ENCODE measurements at regions not wholly inside any gene's neighbourhood (a gene's known extent, or its start where the extent isn't known, plus 50 kb on each side); places are given as distances from the start of the nearest gene placed in this dataset.
A peak's percentile ranks its signal among the peaks of the same experiment; 100 is the strongest.
"Not testable (repeated sequence)": the region's sequence is repeated elsewhere in the genome, so short reads cannot be mapped to it uniquely, and the experiment has no call there.

GRCh38 chr2:242069018-242069417 is 199.5 kb downstream of the RTP5 start:
- no peak for DNase-seq
- Histone ChIP-seq H3K27me3 (ENCODE audit: insufficient read depth, low read length) (no peaks in the 10 kb centered on the region), H3K36me3 (ENCODE audit: insufficient read depth, low read length) (no peaks in the 10 kb centered on the region), H3K27ac (ENCODE audit: low read depth, low read length) (no peak overlapping the region), H3K4me1 (ENCODE audit: insufficient read depth, low read length) (no peaks in the 10 kb centered on the region), H3K4me3 (ENCODE audit: low read length in 2 of 2) (no peak overlapping the region), H3K9me3 (ENCODE audit: control insufficient read depth in 1 of 2, low read length in 2 of 2) (no peaks in the 10 kb centered on the region)
- no peak overlapping the region for H3K27ac Mint-ChIP-seq
- H3K9me3 Mint-ChIP-seq = no peaks in the 10 kb centered on the region
- H3K27me3 Mint-ChIP-seq = peaks cover 6 to 10% of the 10 kb centered on the region in 2 donors
- no peak overlapping the region for H3K4me3 Mint-ChIP-seq
- POLR2A ChIA-PET (ENCODE audit: partially characterized antibody) = no interaction called here
- no peaks in the 10 kb centered on the region for H3K36me3 Mint-ChIP-seq
- intact Hi-C loops (cut with micrococcal nuclease) = no loop called here
- CTCF ChIA-PET (ENCODE audit: partially characterized antibody) = no interaction called here
- no peaks in the 10 kb centered on the region for H3K4me1 Mint-ChIP-seq

- H3K27ac Mint-ChIP-seq; H3K27me3 ChIP-seq (ENCODE audit: insufficient read depth, low read length); H3K4me1 Mint-ChIP-seq; H3K4me1 ChIP-seq (ENCODE audit: insufficient read depth, low read length); DNase-seq; intact Hi-C loops (cut with micrococcal nuclease); H3K36me3 Mint-ChIP-seq; H3K4me3 ChIP-seq (ENCODE audit: low read length in 2 of 2); H3K4me3 Mint-ChIP-seq; H3K9me3 ChIP-seq (ENCODE audit: control insufficient read depth in 1 of 2, low read length in 2 of 2); H3K27ac ChIP-seq (ENCODE audit: low read depth, low read length); H3K36me3 ChIP-seq (ENCODE audit: insufficient read depth, low read length); POLR2A ChIA-PET (ENCODE audit: partially characterized antibody); CTCF ChIA-PET (ENCODE audit: partially characterized antibody); H3K9me3 Mint-ChIP-seq: not testable (repeated sequence)
- peaks cover 5 to 11% of the 10 kb centered on the region in 2 donors for H3K27me3 Mint-ChIP-seq
Observed at GRCh38 chr2:242069938-242070395, 200.4 kb downstream of the RTP5 start.

GRCh38 chr2:242070726-242071125 is 201.2 kb downstream of the RTP5 start:
- peaks cover 5 to 16% of the 10 kb centered on the region in 2 donors for H3K27me3 Mint-ChIP-seq
- H3K9me3 Mint-ChIP-seq; H3K36me3 Mint-ChIP-seq; POLR2A ChIA-PET (ENCODE audit: partially characterized antibody); DNase-seq; intact Hi-C loops (cut with micrococcal nuclease); H3K27me3 ChIP-seq (ENCODE audit: insufficient read depth, low read length); H3K4me3 ChIP-seq (ENCODE audit: low read length in 2 of 2); H3K27ac ChIP-seq (ENCODE audit: low read depth, low read length); H3K9me3 ChIP-seq (ENCODE audit: control insufficient read depth in 1 of 2, low read length in 2 of 2); H3K4me1 ChIP-seq (ENCODE audit: insufficient read depth, low read length); H3K36me3 ChIP-seq (ENCODE audit: insufficient read depth, low read length); CTCF ChIA-PET (ENCODE audit: partially characterized antibody); H3K4me1 Mint-ChIP-seq; H3K4me3 Mint-ChIP-seq: not testable (repeated sequence)
- H3K27ac Mint-ChIP-seq = peak overlapping the region in 1 of 7 donors; percentile 7

- POLR2A ChIA-PET (ENCODE audit: partially characterized antibody); H3K9me3 Mint-ChIP-seq; H3K4me1 Mint-ChIP-seq: not testable (repeated sequence)
Observed at GRCh38 chr2:242071377-242071776, 201.8 kb downstream of the RTP5 start.

GRCh38 chr2:242071936-242072335 is 202.4 kb downstream of the RTP5 start:
- peaks cover 3 to 16% of the 10 kb centered on the region in 2 donors for H3K27me3 Mint-ChIP-seq
- H3K36me3 Mint-ChIP-seq; DNase-seq; H3K27ac ChIP-seq (ENCODE audit: low read depth, low read length); POLR2A ChIA-PET (ENCODE audit: partially characterized antibody); H3K9me3 Mint-ChIP-seq; H3K4me1 ChIP-seq (ENCODE audit: insufficient read depth, low read length); CTCF ChIA-PET (ENCODE audit: partially characterized antibody); H3K27ac Mint-ChIP-seq; H3K4me1 Mint-ChIP-seq; H3K4me3 Mint-ChIP-seq; H3K36me3 ChIP-seq (ENCODE audit: insufficient read depth, low read length); H3K27me3 ChIP-seq (ENCODE audit: insufficient read depth, low read length); intact Hi-C loops (cut with micrococcal nuclease); H3K9me3 ChIP-seq (ENCODE audit: control insufficient read depth in 1 of 2, low read length in 2 of 2); H3K4me3 ChIP-seq (ENCODE audit: low read length in 2 of 2): not testable (repeated sequence)

More at GRCh38 chr2:242071377-242071776, 201.8 kb downstream of the RTP5 start:
- H3K36me3 Mint-ChIP-seq; H3K27ac ChIP-seq (ENCODE audit: low read depth, low read length); DNase-seq; H3K4me3 Mint-ChIP-seq; CTCF ChIA-PET (ENCODE audit: partially characterized antibody); H3K27ac Mint-ChIP-seq; H3K27me3 ChIP-seq (ENCODE audit: insufficient read depth, low read length); intact Hi-C loops (cut with micrococcal nuclease); H3K9me3 ChIP-seq (ENCODE audit: control insufficient read depth in 1 of 2, low read length in 2 of 2); H3K4me1 ChIP-seq (ENCODE audit: insufficient read depth, low read length); H3K36me3 ChIP-seq (ENCODE audit: insufficient read depth, low read length); H3K4me3 ChIP-seq (ENCODE audit: low read length in 2 of 2): not testable (repeated sequence)
- H3K27me3 Mint-ChIP-seq = peaks cover 4 to 16% of the 10 kb centered on the region in 2 donors

GRCh38 chr2:242075168-242075567 is 205.6 kb downstream of the RTP5 start:
- H3K27me3 ChIP-seq (ENCODE audit: insufficient read depth, low read length) = no peaks in the 10 kb centered on the region
- intact Hi-C loops (cut with micrococcal nuclease) = no loop called here
- Mint-ChIP-seq H3K27me3 (peaks cover 4 to 15% of the 10 kb centered on the region in 2 donors), H3K9me3 (no peaks in the 10 kb centered on the region), H3K4me1 (peaks cover 0 to 2% (median 0%) of the 10 kb centered on the region in 4 donors), H3K27ac (no peak overlapping the region), H3K4me3 (no peak overlapping the region), H3K36me3 (no peaks in the 10 kb centered on the region)
- ChIA-PET POLR2A (ENCODE audit: partially characterized antibody) (no interaction called here), CTCF (ENCODE audit: partially characterized antibody) (no interaction called here)
- no peaks in the 10 kb centered on the region for H3K4me1 ChIP-seq (ENCODE audit: insufficient read depth, low read length)
- DNase-seq = no peak
- no peaks in the 10 kb centered on the region for H3K36me3 ChIP-seq (ENCODE audit: insufficient read depth, low read length)
- no peak overlapping the region for H3K27ac ChIP-seq (ENCODE audit: low read depth, low read length)
- H3K9me3 ChIP-seq (ENCODE audit: control insufficient read depth in 1 of 2, low read length in 2 of 2) = no peaks in the 10 kb centered on the region
- no peak overlapping the region for H3K4me3 ChIP-seq (ENCODE audit: low read length in 2 of 2)

- Mint-ChIP-seq H3K36me3 (no peaks in the 10 kb centered on the region), H3K27ac (no peak overlapping the region), H3K9me3 (no peaks in the 10 kb centered on the region), H3K27me3 (peaks cover 4 to 15% of the 10 kb centered on the region in 2 donors), H3K4me1 (peaks cover 0 to 2% (median 0%) of the 10 kb centered on the region in 4 donors), H3K4me3 (no peak overlapping the region)
- DNase-seq = no peak
- POLR2A ChIA-PET (ENCODE audit: partially characterized antibody) = no interaction called here
- CTCF ChIA-PET (ENCODE audit: partially characterized antibody) = no interaction called here
- no peaks in the 10 kb centered on the region for H3K9me3 ChIP-seq (ENCODE audit: control insufficient read depth in 1 of 2, low read length in 2 of 2)
- no peak overlapping the region for H3K27ac ChIP-seq (ENCODE audit: low read depth, low read length)
- intact Hi-C loops (cut with micrococcal nuclease) = no loop called here
- no peak overlapping the region for H3K4me3 ChIP-seq (ENCODE audit: low read length in 2 of 2)
- H3K27me3 ChIP-seq (ENCODE audit: insufficient read depth, low read length) = no peaks in the 10 kb centered on the region
- H3K4me1 ChIP-seq (ENCODE audit: insufficient read depth, low read length) = no peaks in the 10 kb centered on the region
- H3K36me3 ChIP-seq (ENCODE audit: insufficient read depth, low read length) = no peaks in the 10 kb centered on the region
Observed at GRCh38 chr2:242075696-242076095, 206.2 kb downstream of the RTP5 start.

GRCh38 chr2:242076184-242076583 is 206.7 kb downstream of the RTP5 start:
- POLR2A ChIA-PET (ENCODE audit: partially characterized antibody); H3K27ac ChIP-seq (ENCODE audit: low read depth, low read length); H3K4me3 ChIP-seq (ENCODE audit: low read length in 2 of 2); H3K27me3 ChIP-seq (ENCODE audit: insufficient read depth, low read length); H3K9me3 Mint-ChIP-seq; intact Hi-C loops (cut with micrococcal nuclease); H3K36me3 ChIP-seq (ENCODE audit: insufficient read depth, low read length); H3K4me1 ChIP-seq (ENCODE audit: insufficient read depth, low read length); H3K4me3 Mint-ChIP-seq; CTCF ChIA-PET (ENCODE audit: partially characterized antibody); H3K9me3 ChIP-seq (ENCODE audit: control insufficient read depth in 1 of 2, low read length in 2 of 2); H3K36me3 Mint-ChIP-seq; DNase-seq; H3K27ac Mint-ChIP-seq; H3K4me1 Mint-ChIP-seq: not testable (repeated sequence)
- peaks cover 6 to 13% of the 10 kb centered on the region in 2 donors for H3K27me3 Mint-ChIP-seq
